ENCODE measurements at regions not wholly inside any gene's neighbourhood (a gene's known extent, or its start where the extent isn't known, plus 50 kb on each side); places are given as distances from the start of the nearest gene placed in this dataset.

DNA sequence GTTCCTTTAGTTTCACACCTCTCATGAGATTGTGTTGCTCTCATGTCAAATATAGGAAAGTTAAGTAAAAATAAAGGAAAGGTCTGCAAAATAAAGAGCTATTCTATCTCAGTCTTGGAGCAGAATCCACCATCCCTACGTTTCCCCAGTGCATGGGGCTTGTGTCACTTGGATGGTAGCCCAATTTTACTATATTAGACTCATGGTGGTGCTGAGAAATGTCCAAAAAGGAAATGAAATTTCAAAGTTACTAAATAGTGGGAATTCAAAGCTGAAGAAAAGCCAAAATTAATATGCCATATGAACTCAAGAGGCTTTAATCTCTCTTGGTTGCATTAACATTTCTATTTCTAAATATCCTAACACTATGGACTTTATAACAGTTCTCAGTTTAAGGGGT lies 1283.3 kb upstream of the GJE1 start:
- Histone ChIP-seq H3K4me3 (no peak overlapping the region), H3K4me1 (peaks cover 0 to 22% (median 0%) of the 10 kb centered on the region in 3 donors), H3K27ac (no peak overlapping the region), H3K9me3 (no peaks in the 10 kb centered on the region), H3K27me3 (no peaks in the 10 kb centered on the region), H3K36me3 (no peaks in the 10 kb centered on the region)
- no peak for ATAC-seq
- 50 to 58% methylated on average over 1 of the region's 1 CpG for WGBS, 2 donors (ENCODE audit: low coverage in 1 of 2)
- TF ChIP-seq, protein P1, sequence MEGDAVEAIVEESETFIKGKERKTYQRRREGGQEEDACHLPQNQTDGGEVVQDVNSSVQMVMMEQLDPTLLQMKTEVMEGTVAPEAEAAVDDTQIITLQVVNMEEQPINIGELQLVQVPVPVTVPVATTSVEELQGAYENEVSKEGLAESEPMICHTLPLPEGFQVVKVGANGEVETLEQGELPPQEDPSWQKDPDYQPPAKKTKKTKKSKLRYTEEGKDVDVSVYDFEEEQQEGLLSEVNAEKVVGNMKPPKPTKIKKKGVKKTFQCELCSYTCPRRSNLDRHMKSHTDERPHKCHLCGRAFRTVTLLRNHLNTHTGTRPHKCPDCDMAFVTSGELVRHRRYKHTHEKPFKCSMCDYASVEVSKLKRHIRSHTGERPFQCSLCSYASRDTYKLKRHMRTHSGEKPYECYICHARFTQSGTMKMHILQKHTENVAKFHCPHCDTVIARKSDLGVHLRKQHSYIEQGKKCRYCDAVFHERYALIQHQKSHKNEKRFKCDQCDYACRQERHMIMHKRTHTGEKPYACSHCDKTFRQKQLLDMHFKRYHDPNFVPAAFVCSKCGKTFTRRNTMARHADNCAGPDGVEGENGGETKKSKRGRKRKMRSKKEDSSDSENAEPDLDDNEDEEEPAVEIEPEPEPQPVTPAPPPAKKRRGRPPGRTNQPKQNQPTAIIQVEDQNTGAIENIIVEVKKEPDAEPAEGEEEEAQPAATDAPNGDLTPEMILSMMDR (IDR thresholded peaks at IDR 0.05): no peak
- TF ChIP-seq POLR2AphosphoS5 (IDR thresholded peaks at IDR 0.05) (no peak), EP300 (IDR thresholded peaks at IDR 0.05) (no peak), POLR2A (IDR thresholded peaks at IDR 0.05) (no peak)

DNA sequence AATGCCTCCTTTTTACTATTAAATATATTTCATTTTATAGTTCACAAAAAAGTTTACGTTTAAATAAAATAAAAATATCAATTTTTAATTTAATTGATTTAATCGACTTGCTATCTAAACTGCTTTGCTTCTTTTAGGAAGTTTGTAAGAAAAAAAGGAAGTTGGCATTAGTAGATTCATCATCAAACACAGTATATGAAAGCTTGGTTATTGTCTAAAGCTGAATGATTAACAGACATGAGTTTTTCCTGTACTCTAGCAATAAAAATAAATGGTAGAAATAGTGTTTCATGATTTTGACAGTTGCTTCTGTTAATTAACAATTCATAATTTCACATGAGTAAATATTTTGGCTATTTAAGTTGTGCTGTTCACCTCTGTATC lies 1285.5 kb upstream of the GJE1 start:
- Histone ChIP-seq H3K27me3 (no peaks in the 10 kb centered on the region), H3K36me3 (no peaks in the 10 kb centered on the region), H3K27ac (no peak overlapping the region), H3K4me1 (peaks cover 0 to 10% (median 0%) of the 10 kb centered on the region in 3 donors), H3K9me3 (no peaks in the 10 kb centered on the region), H3K4me3 (no peak overlapping the region)
- WGBS, 2 donors (ENCODE audit: low coverage in 1 of 2): 80 to 89% methylated on average over 2 of the region's 2 CpGs
- TF ChIP-seq, protein P1 (IDR thresholded peaks at IDR 0.05): no peak
- TF ChIP-seq EP300 (IDR thresholded peaks at IDR 0.05) (no peak), POLR2AphosphoS5 (IDR thresholded peaks at IDR 0.05) (no peak), POLR2A (IDR thresholded peaks at IDR 0.05) (no peak)
- no peak for ATAC-seq

DNA sequence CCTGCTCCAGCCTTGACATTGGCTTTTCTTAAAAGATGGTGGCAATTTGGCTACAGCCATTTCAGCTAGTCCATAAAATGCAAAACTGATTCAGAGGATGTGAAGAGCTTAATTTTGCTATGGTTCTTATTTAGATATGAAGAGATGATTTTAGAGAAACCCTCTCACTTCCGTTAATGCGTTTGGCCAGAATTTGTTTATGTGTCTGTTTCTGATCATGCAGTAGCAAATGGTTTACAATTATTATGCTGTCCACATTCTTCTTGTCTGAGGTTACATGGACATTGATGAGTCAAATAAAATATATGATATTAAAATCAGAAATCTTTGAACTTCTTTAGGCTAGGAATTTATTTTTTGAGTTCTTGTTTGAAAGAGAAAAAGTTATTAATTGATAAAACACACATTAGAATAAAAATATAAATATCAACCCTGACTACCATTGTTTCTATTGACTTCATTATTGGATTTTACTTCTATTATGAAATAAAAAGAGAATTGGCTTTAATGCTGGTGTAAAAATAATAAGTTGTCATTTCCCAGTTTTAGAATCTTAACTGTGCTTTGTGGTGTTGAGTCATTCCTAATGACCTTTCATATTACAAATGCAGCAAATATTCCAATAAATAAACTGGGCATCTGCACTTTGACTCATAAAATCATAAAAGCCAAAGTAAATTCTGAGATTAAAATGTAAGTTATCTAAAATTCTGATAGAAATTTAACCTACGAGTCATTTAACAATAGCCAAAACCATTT lies 1286.0 kb upstream of the GJE1 start:
- H3K9me3 ChIP-seq: no peaks in the 10 kb centered on the region
- ATAC-seq: no peak
- H3K4me3 ChIP-seq: no peak overlapping the region
- TF ChIP-seq, protein P1 (IDR thresholded peaks at IDR 0.05): no peak
- TF ChIP-seq POLR2AphosphoS5 (IDR thresholded peaks at IDR 0.05): peak; percentile 74
- no peaks in the 10 kb centered on the region for H3K27me3 ChIP-seq
- H3K36me3 ChIP-seq: no peaks in the 10 kb centered on the region
- 43 to 67% methylated on average over 3 of the region's 3 CpGs for WGBS, 2 donors (ENCODE audit: low coverage in 1 of 2)
- no peak overlapping the region for H3K27ac ChIP-seq
- peaks cover 0 to 10% (median 0%) of the 10 kb centered on the region in 3 donors for H3K4me1 ChIP-seq

DNA sequence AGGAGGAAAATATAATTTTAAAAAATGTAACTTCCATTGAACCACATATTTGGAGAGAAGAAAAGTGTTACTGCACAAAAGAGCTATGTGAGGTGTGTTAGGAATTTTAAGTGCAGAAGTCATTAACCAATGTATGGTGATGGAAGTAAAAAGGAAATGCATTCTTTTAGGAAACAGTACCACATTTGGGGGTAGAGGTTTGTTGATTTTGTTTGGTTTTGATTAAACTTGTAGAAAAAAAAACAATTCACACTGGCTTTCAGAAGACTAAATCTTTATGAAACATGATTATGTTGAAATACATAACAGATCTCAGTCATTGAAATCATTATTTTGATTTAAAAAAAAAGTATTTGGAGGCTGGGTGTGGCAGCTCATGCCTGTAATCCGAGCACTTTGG lies 1287.0 kb upstream of the GJE1 start:
- no peak for ATAC-seq
- peaks cover 0 to 10% (median 0%) of the 10 kb centered on the region in 3 donors for H3K4me1 ChIP-seq

More for the DNA sequence above, 1287.0 kb upstream of the GJE1 start:
- H3K27me3 ChIP-seq: no peaks in the 10 kb centered on the region
- no peaks in the 10 kb centered on the region for H3K9me3 ChIP-seq
- TF ChIP-seq POLR2A (IDR thresholded peaks at IDR 0.05) (no peak), POLR2AphosphoS5 (IDR thresholded peaks at IDR 0.05) (no peak), EP300 (IDR thresholded peaks at IDR 0.05) (no peak)
- TF ChIP-seq, protein P1 (IDR thresholded peaks at IDR 0.05): no peak
- 85 to 100% methylated on average over 1 of the region's 1 CpG for WGBS, 2 donors (ENCODE audit: low coverage in 1 of 2)
- no peak overlapping the region for H3K4me3 ChIP-seq
- no peak overlapping the region for H3K27ac ChIP-seq
- no peaks in the 10 kb centered on the region for H3K36me3 ChIP-seq
